Astrocyte (in vitro differentiated cells and primary cell): ENCODE measurements at regions not wholly inside any gene's neighbourhood (a gene's known extent, or its start where the extent isn't known, plus 50 kb on each side); places are given as distances from the start of the nearest gene placed in this dataset.
"Not testable (repeated sequence)": the region's sequence is repeated elsewhere in the genome, so short reads cannot be mapped to it uniquely, and the experiment has no call there.

Experiments
- CTCF ChIP-seq: IDR thresholded peaks from 2 replicates; pipeline ENCODE4 v1.5.1; 2011; ENCODE audit warnings: low read depth, mild to moderate bottlenecking, inconsistent platforms, low read length, moderate library complexity; ENCODE audit not compliant: insufficient read depth
- EZH2 ChIP-seq: IDR thresholded peaks from 2 replicates; pipeline ENCODE4 v1.6.1; 2012; ENCODE audit warnings: mild to moderate bottlenecking, low read length, inconsistent platforms; ENCODE audit not compliant: insufficient read depth

DNA sequence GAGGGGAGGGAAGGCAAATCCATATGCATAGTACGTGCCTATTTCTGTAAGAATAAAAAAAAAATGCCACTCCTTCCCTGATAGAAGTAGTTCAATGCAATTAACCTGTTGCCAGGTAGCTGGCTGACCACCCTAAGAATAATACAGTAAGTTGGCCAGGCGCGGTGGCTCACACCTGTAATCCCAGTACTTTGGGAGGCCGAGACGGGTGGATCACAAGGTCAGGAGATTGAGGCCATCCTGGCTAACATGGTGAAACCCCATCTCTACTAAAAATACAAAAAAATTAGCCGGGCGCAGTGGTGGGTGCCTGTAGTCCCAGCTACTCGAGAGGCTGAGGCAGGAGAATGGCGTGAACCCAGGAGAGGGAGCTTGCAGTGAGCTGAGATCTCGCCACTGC is 510.3 kb downstream of the PRDM9 start:
- TF ChIP-seq CTCF, EZH2: not testable (repeated sequence)
